ENCODE measurements at regions not wholly inside any gene's neighbourhood (a gene's known extent, or its start where the extent isn't known, plus 50 kb on each side); places are given as distances from the start of the nearest gene placed in this dataset.

GRCh38 chrX:20746690-20747089 is 480.0 kb upstream of the RPS6KA3 start:
- TF ChIP-seq IRF3 (IDR thresholded peaks at IDR 0.05; ENCODE audit: low read depth, low read length): no peak
- no peak for TF ChIP-seq MXI1 (IDR thresholded peaks at IDR 0.05; ENCODE audit: low read depth, low read length)
- TF ChIP-seq EP300 (IDR thresholded peaks at IDR 0.05; ENCODE audit: borderline replicate concordance in 1 of 2, low read depth in 1 of 2, low read length in 1 of 2): no peak
- no peak for TF ChIP-seq SMC3 (IDR thresholded peaks at IDR 0.05; ENCODE audit: low read depth, low read length)
- no peak for TF ChIP-seq POLR2AphosphoS5 (IDR thresholded peaks at IDR 0.05; ENCODE audit: low read depth, low read length)
- TF ChIP-seq, protein P1, sequence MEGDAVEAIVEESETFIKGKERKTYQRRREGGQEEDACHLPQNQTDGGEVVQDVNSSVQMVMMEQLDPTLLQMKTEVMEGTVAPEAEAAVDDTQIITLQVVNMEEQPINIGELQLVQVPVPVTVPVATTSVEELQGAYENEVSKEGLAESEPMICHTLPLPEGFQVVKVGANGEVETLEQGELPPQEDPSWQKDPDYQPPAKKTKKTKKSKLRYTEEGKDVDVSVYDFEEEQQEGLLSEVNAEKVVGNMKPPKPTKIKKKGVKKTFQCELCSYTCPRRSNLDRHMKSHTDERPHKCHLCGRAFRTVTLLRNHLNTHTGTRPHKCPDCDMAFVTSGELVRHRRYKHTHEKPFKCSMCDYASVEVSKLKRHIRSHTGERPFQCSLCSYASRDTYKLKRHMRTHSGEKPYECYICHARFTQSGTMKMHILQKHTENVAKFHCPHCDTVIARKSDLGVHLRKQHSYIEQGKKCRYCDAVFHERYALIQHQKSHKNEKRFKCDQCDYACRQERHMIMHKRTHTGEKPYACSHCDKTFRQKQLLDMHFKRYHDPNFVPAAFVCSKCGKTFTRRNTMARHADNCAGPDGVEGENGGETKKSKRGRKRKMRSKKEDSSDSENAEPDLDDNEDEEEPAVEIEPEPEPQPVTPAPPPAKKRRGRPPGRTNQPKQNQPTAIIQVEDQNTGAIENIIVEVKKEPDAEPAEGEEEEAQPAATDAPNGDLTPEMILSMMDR (IDR thresholded peaks at IDR 0.05): no peak
- no peak for TF ChIP-seq SIN3A (IDR thresholded peaks at IDR 0.05; ENCODE audit: borderline replicate concordance, low read depth, low read length)
- no peak for TF ChIP-seq FOXJ3 (CRISPR knock-in tag; IDR thresholded peaks at IDR 0.05)
- TF ChIP-seq EZH2phosphoT487 (IDR thresholded peaks at IDR 0.05; ENCODE audit: borderline replicate concordance, low read depth): no peak
